Stimulated activated naive B cell treated with anti-CD40 and anti-IgM and Interleukin-4, amounts not matched to agents 10 μg/mL and 1 μg/mL and 100 μg/mL, for 72 hours (primary cell): ENCODE measurements at regions not wholly inside any gene's neighbourhood (a gene's known extent, or its start where the extent isn't known, plus 50 kb on each side); places are given as distances from the start of the nearest gene placed in this dataset.

ENCODE experiments used
- ATAC-seq, 2 donors: fragments of 150-1000 bp; cut with Tn5 transposase; replicated peaks; 2 replicates each; pipeline ENCODE4 v1.10.0; 2021; ENCODE audit warnings: moderate library complexity in 1 of 2
- DNase-seq: peaks from one replicate; pipeline ENCODE4 v3.0.0; 2021
- H3K27ac Mint-ChIP-seq: one replicate; pipeline ENCODE4 v1.8.0; 2022; ENCODE audit warnings: mild to moderate bottlenecking, mixed read lengths
- H3K27me3 Mint-ChIP-seq, 2 donors: one replicate each; pipeline ENCODE4 v1.8.0; 2022; ENCODE audit warnings: mixed read lengths in 2 of 2
- H3K36me3 Mint-ChIP-seq, 2 donors: one replicate each; pipeline ENCODE4 v1.8.0; 2022; ENCODE audit warnings: mixed read lengths in 2 of 2, mild to moderate bottlenecking in 1 of 2
- H3K4me1 Mint-ChIP-seq, 2 donors: one replicate each; pipeline ENCODE4 v1.8.0; 2022; ENCODE audit warnings: mixed read lengths in 2 of 2, mild to moderate bottlenecking in 1 of 2
- H3K4me3 Mint-ChIP-seq, 2 donors: one replicate each; pipeline ENCODE4 v1.8.0; 2022; ENCODE audit warnings: mild to moderate bottlenecking in 2 of 2, mixed read lengths in 2 of 2, moderate library complexity in 1 of 2
- H3K9me3 Mint-ChIP-seq, 2 donors: one replicate each; pipeline ENCODE4 v1.8.0; 2022; ENCODE audit warnings: mixed read lengths in 2 of 2, mild to moderate bottlenecking in 1 of 2

DNA sequence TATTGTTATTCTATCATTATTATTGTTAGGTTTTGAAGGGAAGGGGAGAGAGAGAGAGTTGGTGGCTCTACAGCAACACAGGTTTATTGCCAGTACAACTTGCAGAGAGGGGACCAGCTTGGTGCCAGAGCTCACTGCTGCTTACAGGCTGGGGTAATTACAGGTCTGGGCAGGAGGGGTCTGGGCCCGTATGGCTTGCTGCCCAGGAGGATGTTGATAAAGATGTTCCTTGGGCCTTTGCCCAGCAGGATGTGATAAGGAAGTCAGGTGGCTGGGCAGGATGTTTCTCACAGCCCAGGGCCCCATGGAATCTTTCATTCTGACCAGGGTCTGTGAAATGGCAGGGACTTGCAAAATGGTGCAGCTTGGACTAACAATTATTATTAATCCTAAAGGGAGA, 64.2 kb upstream of the ZNF599 start:
- no peak overlapping the region for H3K27ac Mint-ChIP-seq
- DNase-seq (no peak), ATAC-seq (no peak)
- peaks cover 36 to 47% of the 10 kb centered on the region in 2 donors for H3K27me3 Mint-ChIP-seq
- H3K4me3 Mint-ChIP-seq = no peak overlapping the region
- H3K9me3 Mint-ChIP-seq = no peaks in the 10 kb centered on the region
- peaks cover 9 to 11% of the 10 kb centered on the region in 2 donors for H3K4me1 Mint-ChIP-seq
- H3K36me3 Mint-ChIP-seq = peaks cover 0 to 5% of the 10 kb centered on the region in 2 donors

GRCh38 chr19:34835631-34836351, 62.8 kb upstream of the ZNF599 start:
- DNase-seq = no peak
- Mint-ChIP-seq H3K9me3 (no peaks in the 10 kb centered on the region), H3K27ac (no peak overlapping the region), H3K27me3 (peaks cover 36 to 47% of the 10 kb centered on the region in 2 donors), H3K4me3 (no peak overlapping the region), H3K36me3 (peaks cover 0 to 5% of the 10 kb centered on the region in 2 donors), H3K4me1 (peaks cover 9 to 11% of the 10 kb centered on the region in 2 donors)
- ATAC-seq = no peak

DNA sequence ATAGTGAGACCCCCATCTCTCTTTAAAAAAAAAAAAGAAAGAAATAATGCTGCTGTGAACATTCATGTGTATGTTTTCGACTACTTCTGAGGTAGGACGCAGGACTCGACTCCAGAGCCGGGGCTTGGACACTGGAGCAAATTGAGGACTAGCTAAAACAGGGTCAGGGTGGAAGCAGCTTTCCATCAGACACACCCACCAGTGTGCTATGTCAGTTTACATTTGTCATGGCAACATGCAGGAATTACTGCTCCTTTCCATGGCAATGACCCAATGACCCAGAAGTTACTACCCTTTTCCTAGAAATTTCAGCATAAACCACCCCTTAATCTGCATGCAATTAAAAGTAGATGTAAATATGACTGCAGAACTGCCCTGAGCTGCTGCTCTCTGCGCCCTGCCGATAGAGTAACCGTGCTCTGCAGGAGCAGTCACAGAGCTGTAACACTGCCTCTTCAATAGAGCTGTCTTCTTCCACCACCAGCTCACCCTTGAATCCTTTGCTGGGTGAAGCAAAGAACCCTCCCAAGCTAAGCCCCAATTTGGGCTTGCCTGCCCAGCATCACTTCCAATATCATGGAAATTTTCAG, 61.6 kb upstream of the ZNF599 start:
- Mint-ChIP-seq H3K27ac (no peak overlapping the region), H3K27me3 (peaks cover 33 to 47% of the 10 kb centered on the region in 2 donors), H3K36me3 (peaks cover 0 to 5% of the 10 kb centered on the region in 2 donors), H3K4me1 (peaks cover 9% of the 10 kb centered on the region in 2 donors), H3K9me3 (no peaks in the 10 kb centered on the region), H3K4me3 (no peak overlapping the region)
- ATAC-seq (no peak), DNase-seq (no peak)

DNA sequence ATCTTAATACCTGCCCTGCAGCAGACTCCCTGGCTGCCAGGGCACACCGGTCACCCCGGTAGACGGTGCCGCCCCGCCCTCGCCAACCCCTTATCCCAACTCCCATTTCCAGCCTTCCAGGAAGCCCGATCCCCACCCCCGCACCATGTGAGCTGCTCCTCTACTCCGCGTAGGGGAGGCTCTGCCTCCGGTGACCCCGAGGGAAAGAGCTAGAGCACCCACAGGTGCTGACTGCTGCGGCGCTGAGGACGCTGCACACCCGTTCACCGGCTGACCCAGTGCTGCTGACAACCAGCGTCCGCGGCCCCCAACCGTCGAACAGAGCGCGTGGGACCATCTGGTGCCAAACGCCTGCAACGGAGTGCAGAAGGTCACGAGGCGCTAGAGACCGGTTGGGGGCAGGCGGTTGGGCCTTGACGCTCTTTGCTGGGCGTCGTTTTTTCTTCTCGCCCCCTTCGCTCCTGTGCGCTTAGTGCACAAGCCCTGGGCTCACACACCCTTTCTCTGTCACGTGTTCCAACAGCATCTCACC, 59.6 kb upstream of the ZNF599 start:
- Mint-ChIP-seq H3K36me3 (no peaks in the 10 kb centered on the region), H3K4me1 (no peaks in the 10 kb centered on the region), H3K4me3 (no peak overlapping the region), H3K27ac (no peak overlapping the region), H3K27me3 (peaks cover 16 to 30% of the 10 kb centered on the region in 2 donors), H3K9me3 (no peaks in the 10 kb centered on the region)
- DNase-seq (no peak), ATAC-seq (no peak)

DNA sequence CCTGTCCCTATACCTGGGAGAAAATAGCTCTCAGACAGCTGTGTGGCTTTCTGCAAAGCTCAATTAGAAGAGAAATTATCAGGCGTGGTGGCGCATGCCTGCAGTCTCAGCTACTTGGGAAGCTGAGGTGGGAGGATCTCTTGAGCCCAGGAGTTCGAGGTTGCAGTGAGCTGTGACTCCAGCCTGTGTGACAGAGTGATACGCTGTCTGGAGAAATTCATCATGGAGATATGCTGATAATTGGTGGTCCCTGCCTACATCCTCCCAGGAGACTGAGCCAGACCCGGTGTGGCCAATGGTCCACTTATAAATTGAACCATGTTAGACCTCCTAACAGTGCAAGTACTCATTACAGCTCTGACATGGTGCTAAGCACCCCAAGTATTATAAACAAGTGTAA, 58.7 kb upstream of the ZNF599 start:
- H3K27me3 Mint-ChIP-seq = peaks cover 13 to 21% of the 10 kb centered on the region in 2 donors
- H3K36me3 Mint-ChIP-seq = no peaks in the 10 kb centered on the region
- no peaks in the 10 kb centered on the region for H3K9me3 Mint-ChIP-seq
- no peak overlapping the region for H3K27ac Mint-ChIP-seq
- ATAC-seq = no peak
- H3K4me3 Mint-ChIP-seq = no peak overlapping the region
- H3K4me1 Mint-ChIP-seq = no peaks in the 10 kb centered on the region
- DNase-seq = no peak

- Mint-ChIP-seq H3K4me3 (no peak overlapping the region), H3K36me3 (no peaks in the 10 kb centered on the region), H3K4me1 (no peaks in the 10 kb centered on the region), H3K27me3 (peaks cover 0 to 4% of the 10 kb centered on the region in 2 donors), H3K27ac (no peak overlapping the region), H3K9me3 (no peaks in the 10 kb centered on the region)
- no peak for ATAC-seq
- DNase-seq = no peak
These were observed 55.1 kb upstream of the ZNF599 start for GRCh38 chr19:34828156-34828555.

DNA sequence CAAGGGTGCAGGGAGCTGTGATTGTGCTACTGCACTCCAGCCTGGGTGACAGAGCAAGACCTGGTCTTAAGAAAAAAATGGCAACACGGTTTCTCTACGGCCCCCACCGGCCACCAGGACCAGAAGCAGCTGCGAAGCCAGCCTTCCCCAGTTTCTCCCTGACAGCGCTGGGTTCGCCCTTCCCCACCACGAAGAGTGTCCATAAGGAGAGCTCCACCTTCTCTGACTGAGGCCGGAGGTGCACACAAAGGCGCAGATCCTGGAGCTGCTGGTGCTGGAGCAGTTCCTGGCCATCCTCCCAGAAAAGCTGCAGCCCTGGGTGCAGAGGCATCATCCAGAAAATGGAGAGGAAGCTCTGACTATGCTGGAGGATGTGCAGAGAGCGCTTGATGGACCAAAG, 52.2 kb upstream of the ZNF599 start:
- ATAC-seq (no peak), DNase-seq (no peak)
- no peak overlapping the region for H3K27ac Mint-ChIP-seq
- peaks cover 0 to under 1% of the 10 kb centered on the region in 2 donors for H3K36me3 Mint-ChIP-seq
- H3K27me3 Mint-ChIP-seq = peaks cover 0 to 2% of the 10 kb centered on the region in 2 donors
- H3K4me3 Mint-ChIP-seq = no peak overlapping the region
- H3K9me3 Mint-ChIP-seq = peaks cover 0 to under 1% of the 10 kb centered on the region in 2 donors
- no peaks in the 10 kb centered on the region for H3K4me1 Mint-ChIP-seq

DNA sequence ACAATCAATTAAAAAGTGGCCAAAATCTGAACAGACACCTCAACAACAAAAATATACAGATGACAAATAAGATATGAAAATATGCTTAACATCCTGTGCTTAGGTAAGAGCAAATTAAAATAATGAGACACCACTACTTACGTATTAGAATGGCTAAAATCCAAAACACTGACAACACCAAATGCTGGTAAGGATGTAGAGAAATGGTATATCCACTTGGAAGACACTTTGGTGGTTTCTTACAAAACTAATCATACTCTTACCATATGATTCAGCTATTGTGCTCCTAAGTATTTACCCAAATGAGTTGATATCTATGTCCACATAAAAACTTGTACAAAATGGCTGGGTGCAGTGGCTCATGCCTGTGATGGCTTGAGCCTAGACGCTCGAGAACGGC, 51.7 kb upstream of the ZNF599 start:
- Mint-ChIP-seq H3K27me3 (peaks cover 0 to 7% of the 10 kb centered on the region in 2 donors), H3K36me3 (peaks cover 3 to 6% of the 10 kb centered on the region in 2 donors), H3K4me3 (no peak overlapping the region), H3K9me3 (peaks cover 0 to 1% of the 10 kb centered on the region in 2 donors), H3K27ac (no peak overlapping the region), H3K4me1 (no peaks in the 10 kb centered on the region)
- DNase-seq (no peak), ATAC-seq (no peak)
